CD14-positive monocyte (primary cell): ENCODE measurements at regions not wholly inside any gene's neighbourhood (a gene's known extent, or its start where the extent isn't known, plus 50 kb on each side); places are given as distances from the start of the nearest gene placed in this dataset.

Experiments
- DNase-seq, 3 donors: peaks; one replicate each; pipeline ENCODE4 v3.0.0-alpha.2; 2011 to 2022
- H2AFZ ChIP-seq: 2 replicates; pipeline ENCODE4 v1.6.0; 2012; ENCODE audit warnings: mild to moderate bottlenecking, low read depth, low read length, inconsistent platforms; ENCODE audit not compliant: insufficient read depth, poor library complexity, severe bottlenecking
- H3K27ac ChIP-seq, 2 donors: 1 replicate in 1 of 2; 2 replicates in 1 of 2; pipeline ENCODE4 v1.5.1; 2012 to 2013; ENCODE audit warnings: low read length in 2 of 2, control low read depth in 1 of 2, inconsistent platforms in 1 of 2, low read depth in 1 of 2, mild to moderate bottlenecking in 1 of 2
- H3K27me3 ChIP-seq, 2 donors: one replicate each; pipeline versions ENCODE4 v1.6.0 to v1.6.1; 2011 to 2013; ENCODE audit warnings: low read length in 2 of 2; ENCODE audit not compliant: control insufficient read depth in 2 of 2, insufficient read depth in 2 of 2
- H3K36me3 ChIP-seq, 2 donors: replicated peaks in 1 of 2; 1 replicate in 1 of 2; 2 replicates in 1 of 2; pipeline versions ENCODE4 v1.5.1 to v1.6.1; 2012 to 2013; ENCODE audit warnings: low read length in 2 of 2, control low read depth in 1 of 2, inconsistent platforms in 1 of 2, mild to moderate bottlenecking in 1 of 2; ENCODE audit not compliant: insufficient read depth in 2 of 2, control insufficient read depth in 1 of 2
- H3K4me1 ChIP-seq, 2 donors: 1 replicate in 1 of 2; 2 replicates in 1 of 2; pipeline versions ENCODE4 v1.5.1 to v1.6.1; 2012 to 2013; ENCODE audit warnings: low read length in 2 of 2, control low read depth in 1 of 2, inconsistent platforms in 1 of 2, mild to moderate bottlenecking in 1 of 2, moderate library complexity in 1 of 2; ENCODE audit not compliant: insufficient read depth in 2 of 2, control insufficient read depth in 1 of 2
- H3K4me2 ChIP-seq: replicated peaks from 2 replicates; pipeline ENCODE3; 2012; ENCODE audit warnings: low read length, moderate library complexity, mild to moderate bottlenecking; ENCODE audit not compliant: poor library complexity, severe bottlenecking; ENCODE audit errors: extremely low read depth
- H3K4me3 ChIP-seq, 3 experiments: fragments of 200-600 bp in 1 of 3; sonication (generic) in 1 of 3; replicated peaks in 1 of 3; 1 replicate in 2 of 3; 2 replicates in 1 of 3; pipeline ENCODE4 v1.5.1; 2011 to 2013; ENCODE audit warnings: low read length in 3 of 3, mild to moderate bottlenecking in 3 of 3, control low read depth in 2 of 3, low read depth in 2 of 3, inconsistent platforms in 1 of 3, moderate library complexity in 1 of 3
- H3K79me2 ChIP-seq: 2 replicates; pipeline ENCODE4 v1.6.0; 2012; ENCODE audit warnings: mild to moderate bottlenecking, control low read depth, inconsistent platforms, low read length, moderate library complexity; ENCODE audit not compliant: insufficient read depth
- H3K9ac ChIP-seq: 2 replicates; pipeline ENCODE4 v1.6.0; 2017; ENCODE audit warnings: low read length, mild to moderate bottlenecking; ENCODE audit not compliant: insufficient read depth, poor library complexity, severe bottlenecking
- H3K9me3 ChIP-seq, 2 donors: replicated peaks in 1 of 2; 1 replicate in 1 of 2; 2 replicates in 1 of 2; pipeline versions ENCODE4 v1.5.1 to v1.6.1; 2012 to 2013; ENCODE audit warnings: low read length in 2 of 2, control low read depth in 1 of 2; ENCODE audit not compliant: control insufficient read depth in 1 of 2, insufficient read depth in 1 of 2
- H4K20me1 ChIP-seq: 2 replicates; pipeline ENCODE4 v1.6.0; 2012; ENCODE audit warnings: mild to moderate bottlenecking, low read length, control low read depth, moderate library complexity; ENCODE audit not compliant: insufficient read depth
- H3K27ac Mint-ChIP-seq, 7 donors: one replicate each; pipeline ENCODE4 v1.8.0; 2020; ENCODE audit warnings: mild to moderate bottlenecking in 7 of 7, mixed read lengths in 7 of 7, moderate library complexity in 6 of 7, inconsistent platforms in 2 of 7
- H3K27me3 Mint-ChIP-seq, 3 donors: one replicate each; pipeline ENCODE4 v1.8.0; 2021 to 2022; ENCODE audit warnings: low read depth in 3 of 3, mild to moderate bottlenecking in 3 of 3, mixed read lengths in 3 of 3, moderate library complexity in 3 of 3, inconsistent platforms in 1 of 3
- H3K36me3 Mint-ChIP-seq, 2 donors: one replicate each; pipeline ENCODE4 v1.8.0; 2020; ENCODE audit warnings: mixed read lengths in 2 of 2, inconsistent platforms in 1 of 2, mild to moderate bottlenecking in 1 of 2
- H3K4me1 Mint-ChIP-seq: one replicate; pipeline ENCODE4 v1.8.0; 2020; ENCODE audit warnings: mild to moderate bottlenecking, mixed read lengths
- H3K4me3 Mint-ChIP-seq, 2 donors: one replicate each; pipeline ENCODE4 v1.8.0; 2020; ENCODE audit warnings: mild to moderate bottlenecking in 2 of 2, mixed read lengths in 2 of 2, moderate library complexity in 1 of 2
- H3K9me3 Mint-ChIP-seq, 7 donors: one replicate each; pipeline ENCODE4 v1.8.0; 2020 to 2022; ENCODE audit warnings: mixed read lengths in 7 of 7, mild to moderate bottlenecking in 6 of 7, moderate library complexity in 6 of 7, inconsistent platforms in 2 of 7
- CTCF ChIP-seq: fragments of 200-600 bp; IDR thresholded peaks from one replicate; pipeline ENCODE4 v1.8.0; 2022; ENCODE audit warnings: antibody characterized with exemption, mild to moderate bottlenecking
- WGBS: methylation state at CpG from one replicate; pipeline ENCODE4 v1.1.5; 2013; ENCODE audit warnings: missing lambda C conversion rate; ENCODE audit not compliant: insufficient coverage; 5-methylcytosine and 5-hydroxymethylcytosine counted together
- intact Hi-C, 2 donors: fragments of 100-400 bp; cut with micrococcal nuclease; formaldehyde crosslinking; loops; one replicate each; pipeline versions ENCODE4 v1.15.0 to v1.15.1; 2023

DNA sequence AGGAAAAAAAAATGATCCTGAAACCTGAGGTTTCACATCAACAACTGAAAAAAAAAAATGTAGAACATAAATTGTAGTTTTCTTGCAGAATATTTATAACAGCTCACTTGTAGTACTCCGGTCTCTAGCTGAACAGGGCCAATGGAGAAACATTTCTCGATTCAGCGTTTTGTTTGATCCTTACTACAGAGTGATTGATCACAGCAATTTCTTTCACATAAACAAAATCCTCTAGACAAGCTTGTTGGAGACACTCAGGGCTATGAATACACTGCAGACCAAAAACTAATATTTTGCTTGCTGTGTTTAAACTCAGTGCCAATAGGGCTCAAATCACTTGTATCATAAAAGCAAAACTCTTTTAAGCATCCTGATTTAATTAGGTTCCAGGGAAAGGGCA, 127.0 kb upstream of the CNTN6 start:
- no peaks in the 10 kb centered on the region for H3K79me2 ChIP-seq
- no peak overlapping the region for H3K9ac ChIP-seq
- no peak overlapping the region for H3K4me3 ChIP-seq
- H3K9me3 ChIP-seq = peaks cover 23 to 39% of the 10 kb centered on the region in 2 donors
- no peak overlapping the region for H3K4me2 ChIP-seq
- no peaks in the 10 kb centered on the region for H4K20me1 ChIP-seq
- H3K27ac Mint-ChIP-seq = no peak overlapping the region
- no peak overlapping the region for H3K27ac ChIP-seq
- H3K4me3 Mint-ChIP-seq = no peak overlapping the region
- no peak for TF ChIP-seq CTCF
- intact Hi-C loops = no loop called here
- no peaks in the 10 kb centered on the region for H3K27me3 ChIP-seq
- no peaks in the 10 kb centered on the region for H3K27me3 Mint-ChIP-seq
- H3K36me3 ChIP-seq = no peaks in the 10 kb centered on the region
- no peaks in the 10 kb centered on the region for H3K4me1 Mint-ChIP-seq
- WGBS = 83% methylated on average over 2 of the region's 3 CpGs
- no peak overlapping the region for H2AFZ ChIP-seq
- no peaks in the 10 kb centered on the region for H3K36me3 Mint-ChIP-seq
- H3K9me3 Mint-ChIP-seq = peaks cover 9 to 25% (median 14%) of the 10 kb centered on the region in 7 donors
- H3K4me1 ChIP-seq = no peaks in the 10 kb centered on the region
- no peak for DNase-seq

DNA sequence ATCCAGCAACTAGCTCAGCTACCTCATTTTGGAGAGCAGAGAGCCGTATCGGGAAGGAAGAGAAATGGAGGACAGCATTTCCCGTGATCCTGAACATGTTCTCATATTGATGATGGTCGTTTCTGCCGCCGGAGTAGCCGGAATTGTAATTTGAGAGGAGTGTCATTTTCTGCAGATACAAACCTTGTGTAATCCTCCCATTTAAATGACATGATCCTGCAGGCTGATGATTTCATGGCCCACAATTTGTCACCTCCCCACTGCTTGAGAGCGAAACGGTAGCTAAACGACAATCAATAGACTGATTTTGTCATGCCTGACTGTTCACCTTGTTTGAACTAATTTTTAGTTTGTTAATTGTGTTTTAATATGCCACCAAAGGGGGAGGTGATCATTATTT, 126.5 kb upstream of the CNTN6 start:
- no peak for TF ChIP-seq CTCF
- Histone ChIP-seq H3K36me3 (no peaks in the 10 kb centered on the region), H4K20me1 (no peaks in the 10 kb centered on the region), H3K79me2 (no peaks in the 10 kb centered on the region), H3K27me3 (no peaks in the 10 kb centered on the region), H3K27ac (no peak overlapping the region), H3K4me1 (no peaks in the 10 kb centered on the region), H3K4me3 (no peak overlapping the region), H3K9me3 (peaks cover 23 to 43% of the 10 kb centered on the region in 2 donors), H2AFZ (no peak overlapping the region), H3K4me2 (no peak overlapping the region), H3K9ac (no peak overlapping the region)
- Mint-ChIP-seq H3K4me3 (no peak overlapping the region), H3K9me3 (peaks cover 10 to 25% (median 13%) of the 10 kb centered on the region in 7 donors), H3K36me3 (no peaks in the 10 kb centered on the region), H3K4me1 (no peaks in the 10 kb centered on the region), H3K27me3 (no peaks in the 10 kb centered on the region), H3K27ac (no peak overlapping the region)
- DNase-seq = no peak
- WGBS = 93% methylated on average over 5 of the region's 10 CpGs
- intact Hi-C loops = no loop called here
